ENCODE measurements at regions not wholly inside any gene's neighbourhood (a gene's known extent, or its start where the extent isn't known, plus 50 kb on each side); places are given as distances from the start of the nearest gene placed in this dataset.

DNA sequence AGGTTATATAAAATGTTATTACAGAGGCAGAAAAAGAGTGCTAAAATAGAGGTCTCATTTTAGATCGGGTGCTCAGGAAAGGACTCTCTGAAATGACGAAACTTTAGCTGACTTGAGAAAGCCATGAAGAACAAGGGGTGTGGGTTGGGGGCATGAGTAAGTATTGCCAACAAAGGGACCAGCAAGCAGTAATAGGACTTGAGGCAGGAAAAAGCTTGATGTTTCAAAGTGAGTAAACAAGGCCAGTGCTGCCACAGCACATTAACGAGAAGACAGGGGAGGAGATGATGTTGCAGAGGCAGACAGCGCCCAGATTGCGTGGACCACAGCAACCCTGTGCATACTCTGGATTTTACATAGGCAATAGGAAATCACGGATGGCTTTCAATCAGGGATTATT is 318.8 kb downstream of the ZEB2 start:
- in situ Hi-C loops (cut with HindIII; ENCODE audit: low pct_unique_long_range_greater_than_20kb, low sequenced_read_pairs), result no loop called here
- DNase-seq (ENCODE audit: low read depth, low spot score), result no peak

DNA sequence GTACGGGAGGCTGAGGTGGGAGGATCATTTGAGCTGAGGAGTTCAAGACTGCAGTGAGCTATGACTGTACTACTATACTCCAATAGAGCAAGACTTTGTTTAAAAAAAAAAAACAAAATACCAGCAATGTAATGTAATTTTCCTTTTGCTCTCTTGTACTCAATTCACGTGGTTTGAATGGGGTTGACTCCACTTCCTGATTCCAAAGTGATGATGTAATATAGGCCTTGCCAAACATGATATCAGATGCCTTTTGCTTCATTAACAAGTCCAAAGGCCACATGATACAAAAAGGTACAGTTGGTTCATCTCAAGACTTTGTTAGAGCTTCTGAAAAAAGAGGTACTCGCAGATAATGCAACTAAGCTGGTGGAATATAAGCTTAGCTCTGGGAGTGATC is 321.8 kb downstream of the ZEB2 start:
- DNase-seq (ENCODE audit: low read depth, low spot score), result no peak
- in situ Hi-C loops (cut with HindIII; ENCODE audit: low pct_unique_long_range_greater_than_20kb, low sequenced_read_pairs), result no loop called here

DNA sequence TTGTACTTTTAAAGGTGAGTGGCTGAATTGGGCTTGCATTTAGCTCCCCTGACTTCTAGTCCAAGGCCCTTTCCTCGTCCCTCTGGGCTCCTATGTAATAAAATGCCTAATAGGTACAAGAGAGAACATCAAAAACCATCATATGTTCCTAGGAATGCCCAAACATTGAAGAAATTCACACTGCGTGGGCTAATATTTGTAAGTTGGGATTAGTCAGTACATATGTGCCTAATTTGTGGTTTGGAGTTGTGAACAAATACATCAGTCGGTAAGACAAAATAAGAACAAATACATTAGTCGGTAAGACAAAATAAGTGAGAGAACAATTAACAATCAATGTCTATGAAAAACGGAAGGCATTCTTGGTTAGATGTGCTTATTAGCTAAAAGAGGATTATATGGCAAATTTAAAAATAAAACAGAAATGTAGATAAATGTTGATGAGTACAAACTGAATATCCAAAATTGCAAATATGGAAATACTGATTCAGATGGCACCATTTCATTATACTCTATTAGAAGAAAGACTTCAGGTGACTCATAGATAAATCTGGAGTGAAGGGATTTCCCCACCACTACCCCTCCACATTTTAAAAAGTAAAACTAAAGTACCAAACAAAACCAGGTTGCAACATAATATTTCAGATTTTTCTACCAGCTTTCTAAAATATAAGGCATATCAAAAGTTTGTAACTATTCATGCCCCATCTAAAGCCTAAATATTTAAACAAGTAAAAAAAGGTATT is 325.4 kb downstream of the ZEB2 start:
- no peak for DNase-seq (ENCODE audit: low read depth, low spot score)
- in situ Hi-C loops (cut with HindIII; ENCODE audit: low pct_unique_long_range_greater_than_20kb, low sequenced_read_pairs), result no loop called here

DNA sequence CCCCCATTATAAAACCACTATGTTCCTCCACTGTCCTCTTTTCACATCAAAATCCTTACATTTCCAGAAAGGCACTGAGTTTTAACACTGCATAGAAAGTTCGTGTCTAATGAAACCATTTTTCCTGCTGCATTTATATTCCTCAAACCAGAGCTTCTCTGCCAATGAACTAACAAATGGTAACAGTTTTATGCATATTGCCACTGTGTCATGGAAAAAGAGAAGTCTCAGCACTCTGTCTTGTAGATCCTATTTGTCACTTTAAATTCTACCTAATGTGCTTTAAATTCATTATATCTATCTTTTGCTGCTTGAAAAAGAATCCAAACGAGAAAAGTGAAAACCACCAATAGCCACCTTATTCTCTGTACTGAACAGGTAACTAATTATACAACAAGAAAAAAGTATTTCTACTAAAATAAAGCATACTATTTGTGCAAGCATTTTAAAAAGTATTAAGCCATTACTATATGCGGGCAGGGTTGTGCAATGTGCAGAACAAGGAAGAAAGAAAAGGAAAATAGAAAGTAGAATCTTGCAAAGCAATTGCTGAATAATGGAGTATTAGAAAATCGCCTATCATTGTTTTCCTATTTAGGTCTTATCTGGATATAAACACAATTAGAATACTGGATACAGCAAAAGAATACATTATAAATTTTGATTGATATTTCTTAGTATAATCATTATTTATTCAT is 328.9 kb downstream of the ZEB2 start:
- in situ Hi-C loops (cut with HindIII; ENCODE audit: low pct_unique_long_range_greater_than_20kb, low sequenced_read_pairs), result no loop called here
- DNase-seq (ENCODE audit: low read depth, low spot score), result no peak

DNA sequence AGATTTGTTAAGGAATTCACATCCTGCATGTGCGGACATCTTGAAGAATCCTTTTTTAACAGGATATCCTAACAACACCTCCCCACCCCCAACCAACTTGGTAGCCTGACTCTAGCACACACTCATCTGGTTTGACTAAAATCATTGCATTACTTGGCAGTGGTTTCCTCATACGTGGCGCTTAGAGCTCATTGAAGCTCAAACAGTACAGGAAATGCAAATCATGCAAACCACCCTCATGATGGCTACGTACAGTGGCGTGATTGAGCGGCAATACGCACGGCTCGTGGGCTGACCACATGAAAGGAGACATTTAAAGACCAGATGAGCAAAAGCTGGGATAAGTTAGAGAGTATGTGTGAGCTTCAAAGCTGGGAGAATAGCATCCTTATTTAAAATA is 336.2 kb downstream of the ZEB2 start:
- in situ Hi-C loops (cut with HindIII; ENCODE audit: low pct_unique_long_range_greater_than_20kb, low sequenced_read_pairs), result no loop called here
- peak; percentile 58 for DNase-seq (ENCODE audit: low read depth, low spot score)

DNA sequence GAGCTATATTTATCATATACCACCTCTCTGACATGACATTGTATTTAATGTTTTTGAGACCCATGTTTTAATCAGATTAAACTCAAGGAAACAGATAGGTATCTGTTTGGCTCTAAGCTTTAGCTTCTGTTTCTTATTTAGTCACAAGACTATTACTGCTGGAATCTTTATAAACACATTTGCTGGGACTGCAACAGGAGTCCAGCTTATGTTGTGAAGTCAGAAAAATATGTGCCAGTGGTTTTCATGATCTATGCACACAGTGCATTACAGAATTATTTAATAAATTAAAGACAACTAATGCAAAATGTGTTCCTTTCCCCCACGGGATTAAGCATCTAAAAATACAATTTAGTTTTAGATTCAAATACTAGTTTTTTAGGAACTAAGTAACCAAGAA is 338.9 kb downstream of the ZEB2 start:
- no peak for DNase-seq (ENCODE audit: low read depth, low spot score)
- in situ Hi-C loops (cut with HindIII; ENCODE audit: low pct_unique_long_range_greater_than_20kb, low sequenced_read_pairs), result no loop called here

DNA sequence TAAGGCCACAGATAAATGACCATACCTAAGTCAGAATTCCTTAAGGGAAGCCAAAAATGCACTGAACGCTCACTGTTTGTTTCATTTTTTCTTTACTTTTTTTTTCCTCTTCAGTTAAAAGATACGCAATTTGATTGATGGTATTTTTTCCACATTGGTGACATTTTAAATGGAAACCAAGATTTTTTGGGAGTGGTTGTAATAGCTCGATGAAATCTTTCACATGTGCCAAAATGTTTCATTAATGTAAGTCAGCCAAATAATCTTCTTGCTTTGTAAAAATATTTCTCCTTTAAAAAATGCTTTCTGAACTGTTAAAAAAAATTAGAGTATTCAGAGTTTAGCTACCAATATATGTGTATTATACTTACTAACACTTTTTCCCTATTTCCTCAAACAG is 339.8 kb downstream of the ZEB2 start:
- DNase-seq (ENCODE audit: low read depth, low spot score), result no peak
- in situ Hi-C loops (cut with HindIII; ENCODE audit: low pct_unique_long_range_greater_than_20kb, low sequenced_read_pairs), result no loop called here

DNA sequence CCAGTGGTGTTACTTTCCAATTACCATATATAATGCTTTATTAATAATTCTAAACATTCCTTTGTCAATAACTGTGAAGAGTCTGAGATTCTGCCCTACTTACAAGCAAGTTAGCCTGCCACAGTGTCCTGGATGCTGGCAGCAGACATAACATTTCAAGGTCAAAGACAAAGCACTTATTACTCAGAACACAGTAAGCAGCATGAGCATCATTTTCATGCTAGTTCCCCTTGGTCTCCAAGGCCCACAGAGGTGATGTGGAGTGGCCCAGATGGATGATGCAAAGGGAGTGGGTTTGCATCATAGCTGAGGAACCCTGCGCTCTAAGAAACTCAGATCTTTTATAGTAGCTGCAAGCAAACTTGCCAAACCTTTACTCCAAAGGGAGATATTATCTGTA is 349.7 kb downstream of the ZEB2 start:
- in situ Hi-C loops (cut with HindIII; ENCODE audit: low pct_unique_long_range_greater_than_20kb, low sequenced_read_pairs), result no loop called here
- no peak for DNase-seq (ENCODE audit: low read depth, low spot score)

DNA sequence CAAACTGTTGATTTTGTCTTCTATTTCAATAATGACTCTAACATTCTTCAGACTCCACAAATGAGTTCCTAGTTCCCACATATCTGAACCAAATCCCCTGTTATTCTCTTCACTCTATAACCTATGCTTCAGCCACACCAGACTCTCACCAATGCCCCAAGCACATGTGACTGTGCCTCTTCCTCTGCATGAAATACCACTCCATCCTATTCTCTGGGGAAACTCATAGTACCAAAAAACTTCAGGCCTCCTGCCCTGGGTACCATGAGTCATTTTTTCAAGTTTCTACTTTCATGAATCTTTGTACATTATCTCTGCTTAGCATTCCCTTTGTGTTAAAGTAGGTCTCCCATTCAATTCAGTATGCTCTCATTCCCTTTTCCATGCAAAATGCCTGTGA is 353.2 kb downstream of the ZEB2 start:
- no peak for DNase-seq (ENCODE audit: low read depth, low spot score)
- in situ Hi-C loops (cut with HindIII; ENCODE audit: low pct_unique_long_range_greater_than_20kb, low sequenced_read_pairs), result no loop called here

DNA sequence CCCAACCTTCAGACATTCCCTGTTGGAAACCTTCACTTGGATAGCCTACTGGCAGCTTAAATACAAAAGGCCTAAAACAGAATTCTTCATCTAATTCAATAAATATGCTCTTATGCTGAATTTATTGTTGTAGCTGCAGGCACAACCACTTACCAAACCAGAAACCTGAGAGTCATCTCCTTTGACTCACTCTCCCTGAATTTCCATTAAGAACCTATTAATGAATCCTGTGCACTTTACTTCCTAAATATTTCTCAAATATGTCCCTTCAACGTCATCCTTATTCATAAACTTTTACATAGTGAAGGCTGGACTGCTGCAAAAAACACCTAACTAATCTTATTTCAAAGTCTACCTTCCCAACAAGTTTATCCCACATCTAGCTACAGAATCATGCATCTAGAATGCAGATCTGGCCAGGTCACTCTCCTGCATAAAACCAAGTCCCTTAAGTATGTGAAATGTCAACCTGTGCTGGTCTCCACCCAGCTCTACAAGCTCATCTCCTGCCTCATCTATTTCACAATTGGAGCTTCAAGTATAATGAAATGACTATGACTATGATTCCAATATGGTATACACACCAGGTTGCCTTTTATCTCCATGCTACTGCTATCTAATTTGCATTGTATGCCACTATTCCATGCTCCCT is 354.2 kb downstream of the ZEB2 start:
- in situ Hi-C loops (cut with HindIII; ENCODE audit: low pct_unique_long_range_greater_than_20kb, low sequenced_read_pairs), result no loop called here
- no peak for DNase-seq (ENCODE audit: low read depth, low spot score)

DNA sequence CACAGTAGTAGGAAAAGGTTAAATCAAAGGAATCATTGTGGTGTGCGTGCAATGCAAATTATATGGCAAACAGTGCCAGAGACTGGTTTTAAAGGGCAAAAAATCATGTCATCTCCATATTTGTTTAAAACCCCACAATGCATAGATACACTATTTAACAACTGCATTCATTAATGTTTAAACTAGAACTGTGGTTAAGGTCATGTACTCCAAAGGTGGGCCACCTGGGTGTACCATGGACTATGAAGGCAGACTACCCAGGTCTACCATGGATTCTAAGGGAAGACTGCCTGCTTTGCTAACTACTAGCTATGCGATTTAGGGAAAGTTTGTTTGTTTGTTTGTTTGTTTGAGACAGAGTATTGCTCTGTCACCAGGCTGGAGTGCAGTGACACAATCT is 356.3 kb downstream of the ZEB2 start:
- DNase-seq (ENCODE audit: low read depth, low spot score), result no peak
- in situ Hi-C loops (cut with HindIII; ENCODE audit: low pct_unique_long_range_greater_than_20kb, low sequenced_read_pairs), result no loop called here

DNA sequence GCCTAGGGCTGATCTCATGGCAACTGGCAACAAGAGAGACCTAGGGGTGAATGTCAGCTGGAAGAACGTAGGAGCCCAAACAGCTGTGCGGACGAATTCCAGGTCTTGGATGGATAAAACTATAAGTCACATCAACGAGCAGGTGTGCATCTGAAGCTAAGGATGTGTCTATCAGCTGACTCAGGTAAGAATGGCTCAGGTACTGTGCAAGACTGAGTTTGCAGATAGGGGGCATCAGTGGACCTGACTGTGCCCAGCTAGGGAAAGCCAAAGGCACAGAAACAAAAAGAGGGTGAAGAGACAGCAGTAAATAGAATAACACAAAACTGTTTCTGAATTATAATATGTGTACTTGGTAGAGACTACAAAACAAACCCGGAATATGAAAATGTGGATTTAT is 357.3 kb downstream of the ZEB2 start:
- in situ Hi-C loops (cut with HindIII; ENCODE audit: low pct_unique_long_range_greater_than_20kb, low sequenced_read_pairs), result no loop called here
- DNase-seq (ENCODE audit: low read depth, low spot score), result peak; percentile 38

DNA sequence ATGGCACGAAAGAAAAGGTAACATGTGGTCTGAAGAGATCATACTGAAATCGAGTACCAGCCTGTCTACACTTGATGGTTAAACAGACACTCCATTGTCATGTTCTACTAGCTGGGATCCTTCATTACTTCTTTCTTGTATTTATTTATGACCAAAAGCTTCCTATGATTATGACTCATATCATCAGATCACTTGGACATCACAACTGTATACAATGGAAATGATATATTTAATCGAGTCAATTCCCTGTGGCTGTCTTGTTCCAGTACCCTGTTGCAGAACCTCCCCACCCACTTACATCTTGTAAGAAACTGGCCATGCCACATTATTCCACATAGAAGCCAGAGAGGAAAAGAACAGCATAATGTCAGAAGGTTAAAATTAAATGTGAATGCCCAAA is 358.9 kb downstream of the ZEB2 start:
- peak; percentile 40 for DNase-seq (ENCODE audit: low read depth, low spot score)
- in situ Hi-C loops (cut with HindIII; ENCODE audit: low pct_unique_long_range_greater_than_20kb, low sequenced_read_pairs), result no loop called here

DNA sequence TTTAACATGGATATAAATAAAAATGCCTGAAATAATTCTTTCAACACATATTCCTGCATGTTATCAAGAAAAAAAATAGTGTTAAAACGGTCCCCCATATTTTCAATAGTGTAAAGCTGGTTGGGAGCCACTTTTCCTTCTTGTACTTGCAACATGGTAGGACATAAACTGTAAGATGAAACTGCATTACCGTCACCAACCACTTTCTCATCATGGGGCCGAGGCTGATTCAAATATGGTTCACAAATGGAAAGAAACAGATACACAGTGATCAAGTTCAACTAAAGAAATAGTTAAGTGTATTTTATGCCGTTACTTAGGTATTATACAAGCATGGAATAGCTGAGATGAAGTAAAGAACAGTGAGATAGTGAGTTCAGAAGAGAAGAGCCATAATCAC is 360.7 kb downstream of the ZEB2 start:
- in situ Hi-C loops (cut with HindIII; ENCODE audit: low pct_unique_long_range_greater_than_20kb, low sequenced_read_pairs), result no loop called here
- peak; percentile 26 for DNase-seq (ENCODE audit: low read depth, low spot score)

DNA sequence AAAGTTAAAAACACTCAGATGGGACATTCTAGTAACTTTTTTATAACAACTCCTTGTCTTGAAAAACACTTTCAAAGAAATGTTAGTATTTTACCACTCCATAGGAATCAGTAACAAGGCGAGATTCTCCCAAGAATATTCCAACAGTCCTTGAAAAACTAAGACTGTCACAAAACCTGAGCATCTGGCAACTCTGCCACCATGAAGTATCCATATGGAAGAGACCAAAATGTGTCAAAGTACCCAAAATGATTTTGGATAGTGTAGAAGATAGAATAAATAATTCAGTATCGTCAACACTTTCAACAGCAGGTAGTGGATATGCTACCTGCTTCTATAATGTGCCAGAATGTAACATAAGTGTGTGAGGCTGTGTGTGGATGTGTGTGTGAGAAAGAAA is 361.8 kb downstream of the ZEB2 start:
- DNase-seq (ENCODE audit: low read depth, low spot score), result no peak
- in situ Hi-C loops (cut with HindIII; ENCODE audit: low pct_unique_long_range_greater_than_20kb, low sequenced_read_pairs), result no loop called here

DNA sequence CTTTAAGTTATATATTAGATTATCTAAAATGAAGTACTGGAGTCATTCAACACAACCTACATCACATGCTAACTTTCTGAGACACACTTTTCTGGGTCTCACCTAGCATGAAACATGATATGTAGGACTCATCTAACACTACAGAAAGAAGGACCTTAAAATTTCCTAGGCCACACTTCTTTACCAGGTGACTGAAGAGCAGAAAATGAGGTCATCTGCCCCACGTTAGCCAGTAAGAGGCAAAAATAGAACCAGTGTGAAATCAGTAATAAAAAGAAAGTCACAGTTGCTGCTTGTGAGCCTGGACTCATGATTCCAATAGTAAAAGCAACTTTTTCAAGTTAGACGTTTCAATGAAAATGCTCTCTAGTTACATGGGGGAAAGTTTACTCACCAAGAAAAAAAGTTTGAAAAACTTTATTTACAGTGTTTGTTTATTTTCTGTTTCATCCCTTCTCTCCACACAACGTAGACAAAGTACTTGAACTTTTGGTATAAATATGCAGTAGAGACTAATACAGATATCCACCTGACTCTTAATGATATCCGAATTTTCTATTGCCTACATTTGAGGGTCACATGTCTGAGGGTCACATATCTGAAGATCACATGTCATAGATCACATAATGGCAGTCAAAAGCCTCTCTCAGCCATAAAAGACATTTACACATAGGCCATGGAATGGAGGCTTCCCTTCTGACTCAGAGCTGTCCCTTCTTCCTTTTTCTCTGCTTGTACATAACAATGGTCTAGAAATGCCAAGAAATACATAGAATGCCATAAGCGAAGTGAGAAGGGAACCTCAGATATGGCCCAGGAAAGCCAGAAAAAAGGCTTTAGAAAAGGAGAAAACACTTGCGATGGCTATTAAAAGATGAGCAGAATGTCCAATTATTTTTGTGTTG is 362.9 kb downstream of the ZEB2 start:
- DNase-seq (ENCODE audit: low read depth, low spot score), result no peak
- in situ Hi-C loops (cut with HindIII; ENCODE audit: low pct_unique_long_range_greater_than_20kb, low sequenced_read_pairs), result no loop called here

DNA sequence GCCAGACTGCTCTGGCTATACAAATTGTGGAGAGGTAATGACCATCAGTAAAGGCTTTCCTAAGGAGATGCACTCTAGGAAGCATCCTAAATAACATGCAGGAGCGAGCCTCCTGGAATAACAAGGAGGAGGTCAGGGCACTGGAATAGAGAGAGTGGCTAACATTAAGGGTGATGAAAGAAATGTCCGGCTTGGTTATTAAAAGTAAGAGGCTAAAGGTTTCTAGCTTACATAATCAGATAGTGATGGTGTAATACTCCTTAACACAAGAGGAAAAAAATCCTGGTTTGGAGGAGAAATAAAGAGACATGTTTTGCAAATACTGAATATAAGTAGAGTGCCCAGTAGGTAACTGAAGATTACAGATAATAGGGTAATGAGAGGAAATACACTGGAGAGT is 365.7 kb downstream of the ZEB2 start:
- in situ Hi-C loops (cut with HindIII; ENCODE audit: low pct_unique_long_range_greater_than_20kb, low sequenced_read_pairs), result no loop called here

DNA sequence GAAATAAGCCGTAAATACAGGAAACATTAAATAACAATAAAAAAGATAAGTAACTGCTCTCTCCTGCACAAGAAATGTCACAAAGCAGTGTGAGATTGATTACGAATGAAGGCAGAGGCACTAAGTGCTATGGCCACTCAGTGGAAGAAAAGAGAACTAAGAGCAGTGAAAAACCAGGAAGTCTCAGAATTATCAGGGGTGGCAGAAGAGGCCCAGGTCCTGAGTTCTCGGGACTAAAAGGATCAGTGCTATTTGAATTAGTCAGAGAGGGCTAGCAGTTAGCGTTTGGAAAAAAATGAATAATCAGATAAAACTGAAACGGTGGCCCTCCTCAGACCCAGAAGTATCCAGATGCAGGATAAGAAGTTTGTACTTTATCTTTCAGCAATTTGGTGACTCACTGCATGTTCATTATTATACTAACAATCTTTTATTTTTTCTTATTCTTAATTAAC is 367.1 kb downstream of the ZEB2 start:
- no peak for DNase-seq (ENCODE audit: low read depth, low spot score)

More for the DNA sequence above, 365.7 kb downstream of the ZEB2 start:
- no peak for DNase-seq (ENCODE audit: low read depth, low spot score)

More for the DNA sequence above, 367.1 kb downstream of the ZEB2 start:
- in situ Hi-C loops (cut with HindIII; ENCODE audit: low pct_unique_long_range_greater_than_20kb, low sequenced_read_pairs), result no loop called here

All from SK-MEL-5 (cell line).